GM19455 (cell line): ENCODE measurements at regions not wholly inside any gene's neighbourhood (a gene's known extent, or its start where the extent isn't known, plus 50 kb on each side); places are given as distances from the start of the nearest gene placed in this dataset.

Source experiments
- ATAC-seq: cut with Tn5 transposase; IDR thresholded peaks from one replicate; pipeline ENCODE4 v1.9.1; 2021; ENCODE audit not compliant: unreplicated experiment

DNA sequence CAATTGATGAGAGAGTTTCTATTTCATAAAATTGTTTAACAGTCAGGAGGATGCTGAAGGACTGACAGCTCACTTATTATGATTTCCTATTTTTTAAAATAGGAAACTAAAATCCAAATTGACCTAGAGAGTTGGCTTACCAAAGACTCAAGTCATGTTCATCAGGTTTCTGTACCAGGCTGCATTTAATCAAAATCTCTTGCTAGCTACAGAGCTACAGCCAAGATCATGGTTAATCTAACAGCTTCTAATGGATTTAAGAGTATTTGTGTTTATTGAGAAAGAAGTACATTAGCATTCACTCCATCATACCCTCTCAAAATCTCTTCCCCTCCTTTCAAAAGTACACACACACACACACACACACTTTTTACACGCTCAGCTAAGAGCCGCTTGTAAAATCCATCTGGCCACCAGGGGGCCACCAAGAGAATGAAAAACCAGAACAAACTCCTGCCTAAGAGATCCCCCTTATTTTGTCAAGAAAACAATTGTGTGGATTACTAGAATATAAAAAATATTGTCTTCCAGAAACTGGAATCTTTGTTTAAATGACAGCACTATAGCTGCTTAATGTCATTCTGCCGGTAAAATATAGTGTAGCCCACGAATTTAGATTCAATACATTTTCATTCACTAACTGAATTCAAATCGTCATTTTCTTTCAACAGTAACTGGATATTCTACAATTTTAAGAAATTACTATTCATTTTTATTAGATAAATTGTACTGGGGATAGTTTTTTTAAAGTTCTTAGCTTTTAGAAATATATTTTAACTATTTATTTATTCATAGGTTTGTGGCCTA is 334.0 kb downstream of the BTG1 start:
- ATAC-seq: no peak

DNA sequence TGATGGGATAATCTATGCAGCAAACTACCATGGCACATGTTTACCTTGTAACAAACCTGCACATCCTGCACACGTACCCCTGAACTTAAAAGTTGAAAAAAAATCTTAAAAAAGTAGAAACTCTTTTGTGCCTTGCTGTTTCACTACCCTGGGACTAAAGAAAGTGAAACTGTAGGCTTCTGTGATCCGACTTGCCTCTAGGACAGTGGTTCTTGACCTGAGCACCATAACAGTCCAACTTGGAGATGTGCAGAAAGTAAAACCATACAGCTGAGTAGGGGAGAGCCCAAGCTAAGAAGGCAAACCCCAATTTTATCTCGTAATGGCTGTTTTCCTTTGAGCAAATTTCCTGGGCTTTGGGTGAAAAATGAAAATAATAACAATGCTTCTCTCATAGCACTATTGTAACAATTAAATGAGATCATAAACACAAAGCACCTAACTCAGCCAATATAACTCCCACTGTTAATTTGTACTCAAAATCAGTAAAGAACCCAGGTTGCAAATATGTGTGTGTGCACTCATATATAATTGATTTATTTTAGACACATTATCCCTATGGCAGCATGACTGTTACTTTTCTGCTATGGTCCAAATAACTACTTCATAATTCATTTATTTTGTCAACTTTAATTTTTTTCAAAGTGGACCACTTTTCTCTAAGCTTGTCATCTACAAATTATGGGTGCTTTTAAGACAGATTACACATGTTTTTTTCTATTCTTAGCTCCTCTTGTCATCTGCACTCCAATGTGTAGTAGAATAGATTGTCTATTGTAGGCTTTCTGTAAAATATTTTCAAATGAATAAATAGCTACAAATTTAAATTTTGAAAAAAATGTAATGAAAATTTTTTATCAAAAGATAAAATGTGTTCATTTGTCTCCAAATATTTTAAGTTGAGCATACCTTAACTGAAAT is 334.9 kb downstream of the BTG1 start:
- no peak for ATAC-seq

DNA sequence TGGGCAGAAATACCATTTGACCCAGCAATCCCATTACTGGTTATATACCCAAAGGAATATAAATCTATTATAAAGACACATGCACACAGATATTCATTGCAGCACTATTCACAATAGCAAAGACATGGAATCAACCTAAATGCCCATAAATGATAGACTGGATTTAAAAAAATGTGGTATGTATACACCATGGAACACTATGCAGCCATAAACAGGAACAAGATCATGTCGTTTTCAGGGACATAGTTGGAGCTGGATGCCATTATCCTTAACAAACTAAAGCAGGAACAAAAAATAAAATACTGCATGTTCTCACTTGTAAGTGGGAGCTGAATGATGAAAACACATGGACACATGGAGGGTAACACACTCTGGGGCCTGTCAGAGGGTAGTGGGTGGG is 335.6 kb downstream of the BTG1 start:
- ATAC-seq: no peak

DNA sequence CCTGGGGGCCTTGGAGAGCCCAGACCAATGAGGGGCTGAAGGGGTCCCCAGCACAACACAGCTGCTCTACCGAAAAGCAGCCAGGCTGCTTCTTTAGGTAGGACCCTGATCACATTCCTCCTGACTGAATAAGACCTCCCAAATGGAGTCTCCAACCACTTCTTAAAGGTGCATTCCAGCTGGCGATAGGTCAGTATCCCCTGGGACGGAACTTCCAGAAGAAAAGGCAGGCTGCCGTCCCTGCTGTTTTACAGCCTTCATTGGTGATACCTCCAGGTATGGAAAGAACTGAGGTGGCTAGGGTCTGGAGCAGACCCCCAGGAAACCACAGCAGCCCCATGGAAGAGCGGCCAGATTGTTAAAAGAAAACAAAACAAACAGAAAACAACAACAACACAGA is 340.6 kb downstream of the BTG1 start:
- no peak for ATAC-seq

DNA sequence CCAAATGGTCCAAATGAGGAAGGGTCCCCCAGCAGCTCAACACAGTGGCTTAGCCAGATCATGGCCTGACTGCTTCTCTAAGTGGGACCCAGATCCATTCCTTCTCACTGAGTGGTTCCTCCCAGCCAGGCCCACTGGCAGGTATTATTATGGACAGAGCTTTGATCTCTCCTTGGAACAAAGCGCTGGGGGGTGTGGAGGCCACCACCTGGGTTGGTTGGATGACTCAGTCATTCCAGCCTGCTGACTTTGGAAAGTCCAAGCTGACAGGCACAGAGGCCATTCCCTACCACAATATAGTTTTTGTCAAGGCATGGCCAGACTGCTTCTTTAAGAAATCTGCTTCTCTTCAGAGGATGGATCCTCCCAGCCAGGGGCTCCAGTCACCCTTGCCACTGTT is 341.1 kb downstream of the BTG1 start:
- no peak for ATAC-seq

DNA sequence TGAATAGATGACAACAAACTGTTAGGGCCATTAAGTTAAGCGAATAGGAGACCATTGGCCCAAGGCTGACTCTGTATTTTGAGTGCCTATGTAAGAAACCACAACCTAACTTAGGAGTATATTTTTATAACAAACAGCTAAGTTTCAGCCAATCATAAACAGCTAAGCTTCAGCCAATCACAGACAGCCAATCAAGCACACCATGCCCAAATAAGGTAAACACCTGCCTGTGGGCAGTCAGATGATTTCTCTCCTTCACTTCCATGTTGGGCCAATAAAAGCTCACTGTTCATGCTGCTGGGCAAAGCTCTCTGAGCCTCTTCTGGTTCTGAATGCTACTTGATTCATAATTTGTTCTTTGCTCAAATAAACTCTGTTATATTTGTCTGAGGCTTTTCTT is 344.6 kb downstream of the BTG1 start:
- no peak for ATAC-seq

DNA sequence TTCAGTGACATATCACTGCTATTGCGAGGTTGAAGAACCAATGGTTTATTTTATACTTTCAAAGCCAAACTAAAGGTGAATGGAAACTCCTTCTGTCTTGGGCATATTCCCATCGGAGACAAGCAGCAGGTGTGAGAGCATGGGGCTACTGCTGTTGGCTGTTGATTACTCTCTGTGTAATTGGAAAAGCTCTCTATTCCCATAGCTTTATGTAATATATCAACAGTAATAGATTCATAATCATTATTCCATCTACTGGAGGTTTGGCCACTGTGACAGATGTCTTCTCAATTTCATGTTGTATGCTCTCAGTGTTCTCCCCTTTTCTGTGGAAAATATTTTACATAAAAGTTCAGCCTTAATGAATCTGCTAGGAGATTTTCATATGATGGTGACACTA is 352.0 kb downstream of the BTG1 start:
- ATAC-seq: no peak

DNA sequence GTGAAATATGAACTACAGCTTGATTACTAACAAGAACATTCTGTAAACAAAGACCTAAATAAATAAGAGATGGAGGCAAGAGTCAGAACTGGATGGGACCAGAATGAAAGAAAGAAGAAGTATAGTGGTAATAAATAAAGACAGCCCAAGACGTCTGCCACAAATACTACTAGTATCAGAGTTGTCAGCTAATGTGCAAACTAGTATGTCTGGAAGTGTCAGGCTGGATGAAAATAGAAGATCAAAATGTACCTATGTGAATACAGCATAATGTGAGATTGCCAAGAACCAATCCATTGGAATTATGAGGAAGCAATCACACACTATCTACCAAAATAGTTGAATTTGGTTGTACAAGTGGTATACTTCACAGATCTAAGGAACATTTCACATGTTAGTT is 353.0 kb downstream of the BTG1 start:
- no peak for ATAC-seq

DNA sequence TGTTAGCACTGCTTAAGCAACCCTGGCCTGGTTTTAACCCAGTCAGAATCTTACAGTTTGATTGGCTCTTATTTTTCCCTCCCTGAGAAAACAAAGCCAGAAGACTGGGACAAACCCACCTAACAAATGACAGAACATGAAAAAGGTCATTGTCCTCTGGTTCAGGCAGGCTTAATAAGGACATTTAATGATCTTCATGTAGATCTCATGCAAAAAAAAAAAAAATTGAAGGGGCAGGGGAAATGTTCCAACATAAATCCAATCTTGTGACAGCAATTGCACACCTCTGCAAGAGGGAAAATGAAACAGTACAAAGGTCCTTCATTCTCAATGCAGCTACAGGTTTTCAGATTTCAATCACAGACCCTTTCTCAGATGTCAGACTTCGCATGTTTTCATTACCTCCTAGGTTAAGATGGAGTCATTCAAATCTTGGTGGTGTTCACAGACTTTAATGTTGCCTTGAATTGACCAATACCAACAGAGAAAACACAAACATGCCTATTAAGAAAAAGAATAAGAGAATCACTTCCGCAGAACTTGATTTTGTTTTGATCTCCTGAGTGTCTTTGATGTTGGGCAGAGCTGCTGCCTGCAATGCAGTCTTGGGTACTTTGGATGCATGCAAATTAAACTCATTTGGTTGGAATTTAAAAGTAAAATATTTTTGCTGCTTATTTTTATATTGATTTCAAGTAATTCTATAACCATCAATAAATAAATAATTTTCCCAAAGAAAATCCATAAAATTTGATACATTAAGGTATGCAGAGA is 359.0 kb downstream of the BTG1 start:
- ATAC-seq: no peak

DNA sequence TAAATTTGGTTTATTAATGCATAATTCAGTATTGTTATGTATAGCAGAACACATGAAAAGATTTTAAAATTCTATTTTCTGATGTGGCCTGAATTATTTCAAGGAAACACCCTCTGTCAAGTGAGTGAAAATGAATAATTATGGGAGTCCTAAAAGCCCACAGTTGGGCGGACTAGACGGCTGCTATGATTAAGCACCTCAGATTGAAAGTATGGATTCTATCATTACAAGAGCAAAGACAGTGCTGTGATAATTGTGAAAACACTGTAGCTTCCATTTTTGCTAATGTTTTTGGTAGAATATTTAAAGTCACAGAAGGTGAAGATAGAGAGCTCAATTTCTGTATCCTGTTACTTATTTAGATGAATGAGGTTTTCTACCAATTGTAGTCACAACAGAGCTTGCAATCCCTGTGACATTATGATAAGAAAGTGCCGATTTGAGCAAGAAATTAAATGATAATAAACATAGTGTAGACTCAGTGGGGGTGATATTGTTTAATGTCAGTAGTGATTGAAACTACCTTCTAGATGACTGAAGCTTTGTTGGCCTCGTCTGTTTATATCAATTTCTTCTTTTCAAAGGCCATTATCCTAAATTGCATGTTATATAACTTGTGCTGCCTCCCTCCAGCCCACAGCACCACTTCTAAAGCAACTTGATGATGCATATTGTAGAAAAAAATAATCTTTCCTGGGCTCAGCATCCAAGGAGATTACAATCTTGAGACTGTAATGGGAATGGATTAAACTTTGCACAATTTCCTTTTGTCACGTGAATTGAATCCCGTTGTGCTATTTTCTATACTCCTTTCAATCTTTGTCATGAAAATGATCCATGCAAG is 359.8 kb downstream of the BTG1 start:
- no peak for ATAC-seq

DNA sequence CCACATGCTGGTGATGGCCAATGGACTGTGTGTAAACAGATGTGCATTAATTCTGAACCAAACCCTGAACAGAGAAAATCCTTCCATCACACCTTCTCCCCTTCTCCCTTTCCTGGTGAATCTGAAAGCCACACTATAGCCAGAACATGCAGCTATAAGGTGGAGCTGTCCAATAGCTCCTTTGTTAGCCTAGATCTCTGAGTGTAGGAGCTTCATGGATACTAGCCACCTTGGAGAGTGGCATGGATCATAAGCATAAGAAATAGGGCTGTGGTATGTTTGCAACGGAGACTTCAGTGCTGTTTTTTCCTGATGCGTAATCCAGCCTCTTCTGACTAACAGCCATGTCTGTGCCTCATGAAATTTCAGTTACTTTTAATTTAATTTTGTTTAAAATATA is 364.5 kb downstream of the BTG1 start:
- no peak for ATAC-seq

DNA sequence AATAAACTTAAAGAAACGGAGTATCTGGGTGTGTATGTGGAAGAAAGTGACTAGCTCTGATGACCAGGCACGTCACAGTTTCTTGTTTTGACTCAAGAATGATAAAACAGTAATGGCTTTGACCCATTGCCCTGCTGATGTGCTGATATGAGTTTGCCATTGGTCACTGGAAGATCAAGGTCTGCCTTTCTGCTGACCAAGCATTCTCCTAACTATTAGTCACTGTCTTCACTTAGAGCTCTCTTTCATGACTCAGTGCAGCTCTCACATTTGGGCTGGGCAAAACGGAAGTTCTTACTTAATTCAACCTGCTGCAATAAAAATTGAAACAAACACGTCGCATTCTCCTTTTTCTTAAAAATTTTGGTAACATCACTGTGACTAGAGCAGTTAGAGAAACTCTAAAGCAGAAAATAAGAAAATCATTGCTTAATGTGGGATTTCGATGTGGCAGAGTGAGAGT is 366.7 kb downstream of the BTG1 start:
- ATAC-seq: peak; percentile 79

DNA sequence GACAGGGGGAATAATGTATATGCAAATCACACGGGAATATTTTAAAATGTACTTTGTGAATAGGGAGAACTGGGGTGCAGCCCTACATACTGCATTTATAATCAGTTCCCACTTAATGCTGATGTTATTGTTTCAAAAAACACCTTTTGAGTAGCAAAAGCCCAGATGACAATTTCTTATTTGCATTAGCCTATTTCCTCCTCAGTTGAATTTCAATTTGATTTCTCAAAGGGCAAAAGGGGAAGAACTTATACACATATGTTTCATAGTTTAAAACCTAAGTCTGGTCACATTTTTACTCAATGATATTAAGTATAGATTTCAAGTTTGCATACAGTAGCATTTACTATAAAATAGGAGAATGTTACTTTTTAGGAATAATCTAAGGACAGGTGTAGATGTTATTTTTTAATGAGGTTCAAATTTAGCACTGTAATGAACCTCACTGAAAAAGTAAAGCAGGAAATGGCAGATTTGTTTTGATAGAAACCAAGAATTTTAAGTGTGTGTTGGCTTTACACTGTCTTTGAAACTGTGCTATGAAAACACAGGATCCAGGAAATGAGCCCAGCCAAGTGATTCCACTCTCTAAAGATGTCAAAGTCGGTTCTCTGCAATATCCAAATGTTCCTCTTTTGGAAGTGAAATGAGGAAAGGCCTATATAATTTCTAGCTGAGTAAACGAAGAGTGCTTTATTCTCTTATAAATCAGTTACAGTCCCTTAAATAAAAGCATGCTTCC is 367.4 kb downstream of the BTG1 start:
- ATAC-seq: peak; percentile 68

DNA sequence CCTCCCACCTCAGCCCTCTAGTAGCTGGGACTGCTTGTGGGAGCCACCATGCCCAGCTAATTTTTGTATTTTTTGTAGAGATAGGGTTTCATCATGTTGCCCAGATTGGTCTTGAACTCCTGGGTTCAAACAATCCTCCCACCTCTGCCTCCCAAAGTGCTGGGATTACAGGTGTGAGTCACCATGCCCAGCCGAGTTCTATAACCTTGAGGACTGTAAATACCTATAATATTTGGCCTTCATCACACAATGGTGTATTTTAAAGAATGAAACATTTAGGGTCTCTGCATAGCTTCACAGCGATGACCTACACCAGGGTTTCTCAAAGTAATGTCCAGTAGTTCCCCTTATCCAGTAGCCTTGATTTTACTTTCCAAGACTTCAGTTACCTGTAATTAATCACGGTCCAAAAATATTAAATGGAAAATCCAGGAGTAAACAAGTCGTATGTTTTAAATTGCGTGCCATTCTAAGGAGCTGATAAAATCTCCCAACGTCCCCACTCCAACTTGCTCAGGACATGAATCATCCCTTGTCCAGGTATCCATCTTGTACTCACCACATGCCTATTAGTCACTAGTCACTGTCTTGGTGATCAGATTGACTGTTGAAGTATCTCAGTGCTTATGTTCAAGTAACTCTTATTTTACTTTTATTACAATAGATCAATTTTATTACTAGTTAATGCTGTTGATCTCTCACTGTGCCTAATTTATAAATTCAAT is 368.2 kb downstream of the BTG1 start:
- no peak for ATAC-seq

DNA sequence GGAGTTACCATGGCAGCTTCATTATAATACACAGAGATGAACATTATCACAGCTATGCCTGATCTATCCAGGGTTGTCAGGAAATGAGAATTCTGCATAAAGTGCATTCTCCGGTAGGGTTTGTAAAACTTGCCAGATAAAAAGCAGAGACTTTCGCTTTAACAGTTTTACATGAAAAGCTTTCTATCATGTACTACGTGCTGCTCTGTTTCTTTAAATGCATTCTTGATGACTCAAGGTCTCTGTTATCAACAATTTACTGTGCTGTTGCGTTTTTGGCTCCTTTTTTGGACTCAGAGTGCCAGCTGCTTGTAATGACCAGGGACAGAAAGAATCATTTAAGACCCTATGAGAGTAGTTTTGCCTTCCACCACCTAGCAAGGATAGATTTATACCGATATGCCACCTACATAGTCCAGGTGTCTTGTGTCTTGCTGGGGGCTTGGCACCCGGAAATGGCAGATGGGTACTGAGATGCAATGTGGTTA is 371.2 kb downstream of the BTG1 start:
- no peak for ATAC-seq

DNA sequence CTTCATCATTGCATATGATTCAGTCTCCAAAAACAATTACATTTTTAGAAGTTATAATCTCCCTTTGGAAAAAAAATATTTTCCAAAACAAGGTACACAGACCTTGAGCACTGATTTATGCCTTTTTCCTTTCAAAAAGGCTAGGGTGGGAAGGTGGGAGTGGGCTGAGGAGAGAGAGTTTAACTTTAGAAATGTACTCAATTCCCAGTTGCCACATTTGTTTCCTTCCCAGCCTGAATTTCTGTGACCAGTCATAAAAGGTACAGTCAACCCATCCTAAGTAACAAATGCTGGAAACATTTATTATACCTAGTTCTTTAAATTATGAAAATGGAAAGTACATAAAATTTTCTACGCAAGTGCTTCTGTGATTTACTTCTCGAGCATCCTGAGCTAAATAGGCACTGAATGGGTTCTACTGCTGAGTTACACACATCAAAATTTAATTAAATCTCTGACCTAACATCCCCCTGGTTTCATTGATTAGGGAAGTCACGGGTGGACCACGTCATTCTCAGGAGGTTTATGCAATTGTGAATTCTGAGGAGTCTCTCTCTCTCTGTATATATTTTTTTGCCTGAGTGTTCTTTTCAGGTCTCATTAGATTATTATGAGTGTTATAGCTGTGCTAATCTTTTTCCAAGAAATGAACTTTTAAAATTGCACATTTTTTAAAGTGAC is 371.8 kb downstream of the BTG1 start:
- ATAC-seq: no peak

DNA sequence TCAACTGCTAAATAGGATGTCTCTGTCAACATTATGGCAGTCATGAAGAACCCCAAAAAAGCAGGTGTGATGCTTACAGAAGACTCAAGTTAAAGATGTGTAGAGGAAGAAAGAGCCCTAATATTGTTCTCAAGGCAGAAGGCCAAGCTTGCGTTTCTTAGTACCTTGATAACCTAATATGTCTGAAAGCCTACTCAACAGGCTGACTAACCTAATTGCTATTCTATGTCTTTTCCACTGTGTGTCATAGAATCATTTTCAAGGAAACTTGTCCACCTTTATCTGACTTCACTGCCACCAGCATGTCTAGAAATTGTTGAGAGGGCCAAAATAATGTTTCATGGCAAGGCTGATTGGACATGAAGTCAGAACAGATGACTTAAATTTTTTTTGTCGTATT is 373.2 kb downstream of the BTG1 start:
- ATAC-seq: no peak

DNA sequence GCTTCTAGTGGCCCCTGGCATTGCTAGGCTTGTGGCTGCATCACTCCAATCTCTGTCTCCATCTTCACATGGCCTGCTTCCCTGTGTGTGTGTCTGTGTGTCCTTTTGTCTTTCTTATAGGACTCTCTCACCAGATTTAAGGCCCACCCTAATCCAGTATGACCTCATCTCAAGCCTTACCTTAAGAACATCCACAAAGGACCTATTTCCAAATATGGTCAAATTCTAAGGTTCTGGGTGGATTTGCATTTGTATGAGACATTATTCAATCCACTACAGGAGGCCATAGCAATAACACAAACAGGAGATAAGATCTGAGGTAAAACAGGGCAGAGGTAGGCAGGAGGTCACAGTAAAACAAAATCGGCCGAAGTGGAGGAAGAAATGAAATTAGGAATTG is 375.9 kb downstream of the BTG1 start:
- no peak for ATAC-seq
